IMR-90 (cell line): ENCODE measurements at regions not wholly inside any gene's neighbourhood (a gene's known extent, or its start where the extent isn't known, plus 50 kb on each side); places are given as distances from the start of the nearest gene placed in this dataset.

Experiments used
- ATAC-seq: fragments of 200-7000 bp; cut with Tn5 transposase; 2 replicates; pipeline ENCODE4 v1.9.1; 2020; ENCODE audit warnings: low read depth, mild to moderate bottlenecking, moderate library complexity
- BruUV-seq: library from RNA; stranded (reverse); fragments of 400-500 nt; replicated peaks from 2 replicates; lab custom pipeline; 2021; lab: Mats Ljungman, UMichigan
- CTCF ChIA-PET: fragments of 300-600 bp; formaldehyde crosslinking; extraction: SDS; loops from one replicate; lab custom pipeline; 2021; ENCODE audit warnings: antibody characterized with exemption; lab: Yijun Ruan, JAX
- POLR2A ChIA-PET: fragments of 300-600 bp; sonication (Branson Sonifier 250); formaldehyde crosslinking; loops from one replicate; lab custom pipeline; 2022; ENCODE audit warnings: antibody characterized with exemption; ENCODE audit not compliant: unreplicated experiment; lab: Charles Lee
- DNase-seq: peaks from one replicate; pipeline ENCODE4 v3.0.0; 2013
- H2AFZ ChIP-seq: replicated peaks from 2 replicates; pipeline ENCODE3; 2013; ENCODE audit warnings: low read length, mild to moderate bottlenecking; ENCODE audit not compliant: poor library complexity
- H2AK5ac ChIP-seq: 2 replicates; pipeline ENCODE4 v1.6.1; 2013; ENCODE audit warnings: low read depth, low read length, inconsistent platforms
- H2AK9ac ChIP-seq: replicated peaks from 2 replicates; pipeline ENCODE3; 2013; ENCODE audit warnings: mild to moderate bottlenecking, low read depth, low read length, moderate library complexity; ENCODE audit not compliant: poor library complexity
- H2BK120ac ChIP-seq: 2 replicates; pipeline ENCODE4 v1.6.1; 2013; ENCODE audit warnings: low read depth, low read length, inconsistent platforms
- H2BK15ac ChIP-seq: 3 replicates; pipeline ENCODE4 v1.6.1; 2013; ENCODE audit warnings: low read depth, low read length, inconsistent platforms
- H2BK20ac ChIP-seq: 2 replicates; pipeline ENCODE4 v1.6.1; 2013; ENCODE audit warnings: low read depth, mild to moderate bottlenecking, inconsistent platforms, low read length, moderate library complexity
- H2BK5ac ChIP-seq: 2 replicates; pipeline ENCODE4 v1.6.1; 2013; ENCODE audit warnings: mild to moderate bottlenecking, low read depth, low read length, inconsistent platforms; ENCODE audit not compliant: poor library complexity, severe bottlenecking
- H3K14ac ChIP-seq: replicated peaks from 2 replicates; pipeline ENCODE4 v1.6.1; 2013; ENCODE audit warnings: low read depth, low read length, inconsistent platforms
- H3K18ac ChIP-seq: 2 replicates; pipeline ENCODE4 v1.6.1; 2013; ENCODE audit warnings: low read depth, low read length, control low read depth
- H3K23ac ChIP-seq: 2 replicates; pipeline ENCODE4 v1.6.1; 2013; ENCODE audit warnings: low read depth, low read length, inconsistent platforms
- H3K27ac ChIP-seq: 2 replicates; pipeline ENCODE4 v1.5.1; 2013; ENCODE audit warnings: mild to moderate bottlenecking, control low read depth, low read length; ENCODE audit not compliant: insufficient read depth
- H3K27me3 ChIP-seq: 2 replicates; pipeline ENCODE4 v1.6.1; 2013; ENCODE audit warnings: low read length; ENCODE audit not compliant: control insufficient read depth, insufficient read depth
- H3K36me3 ChIP-seq: 2 replicates; pipeline ENCODE4 v1.6.1; 2013; ENCODE audit warnings: low read length, mixed read lengths; ENCODE audit not compliant: control insufficient read depth, insufficient read depth
- H3K4ac ChIP-seq: 2 replicates; pipeline ENCODE4 v1.6.1; 2013; ENCODE audit warnings: low read depth, low read length, inconsistent platforms
- H3K4me1 ChIP-seq: 2 replicates; pipeline ENCODE4 v1.6.1; 2013; ENCODE audit warnings: low read length, mixed read lengths; ENCODE audit not compliant: control insufficient read depth, insufficient read depth
- H3K4me2 ChIP-seq: 2 replicates; pipeline ENCODE4 v1.6.1; 2013; ENCODE audit warnings: low read depth, mild to moderate bottlenecking, control low read depth, low read length, moderate library complexity
- H3K4me3 ChIP-seq: 2 replicates; pipeline ENCODE4 v1.5.1; 2013; ENCODE audit warnings: low read depth, mild to moderate bottlenecking, control low read depth, low read length, moderate library complexity; ENCODE audit not compliant: insufficient read depth
- H3K56ac ChIP-seq: 2 replicates; pipeline ENCODE4 v1.6.1; 2013; ENCODE audit warnings: low read length, inconsistent platforms; ENCODE audit not compliant: insufficient read depth; ENCODE audit errors: extremely low read depth
- H3K79me1 ChIP-seq, 2 experiments: 2 replicates each; pipeline ENCODE4 v1.6.1; 2013; ENCODE audit warnings: low read length in 2 of 2, inconsistent platforms in 1 of 2, low read depth in 1 of 2
- H3K9ac ChIP-seq: 2 replicates; pipeline ENCODE4 v1.6.1; 2013; ENCODE audit warnings: low read depth, low read length, control low read depth
- H3K9me1 ChIP-seq: 2 replicates; pipeline ENCODE4 v1.6.1; 2013; ENCODE audit warnings: low read length, inconsistent platforms; ENCODE audit not compliant: insufficient read depth
- H3K9me3 ChIP-seq: 2 replicates; pipeline ENCODE4 v1.6.1; 2013; ENCODE audit warnings: low read length; ENCODE audit not compliant: control insufficient read depth, insufficient read depth
- H4K20me1 ChIP-seq: 2 replicates; pipeline ENCODE4 v1.6.1; 2013; ENCODE audit warnings: low read length, inconsistent platforms; ENCODE audit not compliant: insufficient read depth
- H4K5ac ChIP-seq: 2 replicates; pipeline ENCODE4 v1.6.1; 2013; ENCODE audit warnings: mild to moderate bottlenecking, low read depth, low read length, control low read depth
- H4K8ac ChIP-seq, 2 experiments: 2 replicates each; pipeline ENCODE4 v1.6.1; 2013; ENCODE audit warnings: low read depth in 2 of 2, low read length in 2 of 2, control low read depth in 1 of 2, inconsistent platforms in 1 of 2
- H4K91ac ChIP-seq: 2 replicates; pipeline ENCODE4 v1.6.1; 2013; ENCODE audit warnings: low read depth, low read length, inconsistent platforms; ENCODE audit not compliant: insufficient read depth
- BHLHE40 ChIP-seq: fragments of 150-350 bp; IDR thresholded peaks from 2 replicates; pipeline ENCODE4 v1.6.1; 2016; ENCODE audit warnings: mild to moderate bottlenecking, low read depth, low read length
- CEBPB ChIP-seq: IDR thresholded peaks from 2 replicates; pipeline ENCODE4 v1.6.1; 2012; ENCODE audit warnings: low read depth, low read length, improper control_type of control experiment
- CHD1 ChIP-seq: IDR thresholded peaks from 2 replicates; pipeline ENCODE4 v1.6.1; 2012; ENCODE audit warnings: low read depth, low read length, improper control_type of control experiment
- CTCF ChIP-seq: conservative IDR thresholded peaks from 2 replicates; pipeline ENCODE4 v1.5.1; 2012; ENCODE audit warnings: mild to moderate bottlenecking, low read depth, low read length, improper control_type of control experiment
- FOS ChIP-seq: fragments of 150-350 bp; IDR thresholded peaks from 2 replicates; pipeline ENCODE4 v1.6.1; 2016; ENCODE audit warnings: low read depth, low read length
- MAFK ChIP-seq: IDR thresholded peaks from 2 replicates; pipeline ENCODE4 v1.6.1; 2012; ENCODE audit warnings: low read depth, low read length, improper control_type of control experiment
- MAZ ChIP-seq: IDR thresholded peaks from 2 replicates; pipeline ENCODE4 v1.6.1; 2012; ENCODE audit warnings: low read depth, mild to moderate bottlenecking, low read length, improper control_type of control experiment, moderate library complexity, borderline replicate concordance
- MXI1 ChIP-seq: IDR thresholded peaks from 2 replicates; pipeline ENCODE4 v1.6.1; 2012; ENCODE audit warnings: low read depth, mild to moderate bottlenecking, low read length, moderate library complexity, borderline replicate concordance
- NFE2L2 ChIP-seq: fragments of 150-350 bp; IDR thresholded peaks from 2 replicates; pipeline ENCODE4 v1.6.1; 2016; ENCODE audit warnings: low read depth, mild to moderate bottlenecking, low read length
- POLR2A ChIP-seq: IDR thresholded peaks from 2 replicates; pipeline ENCODE4 v1.6.1; 2012; ENCODE audit warnings: mild to moderate bottlenecking, low read depth, low read length
- RAD21 ChIP-seq: IDR thresholded peaks from 2 replicates; pipeline ENCODE4 v1.6.1; 2012; ENCODE audit warnings: low read length, improper control_type of control experiment
- RCOR1 ChIP-seq: IDR thresholded peaks from 2 replicates; pipeline ENCODE4 v1.6.1; 2012; ENCODE audit warnings: mild to moderate bottlenecking, low read length, improper control_type of control experiment; ENCODE audit not compliant: insufficient replicate concordance
- RFX5 ChIP-seq: IDR thresholded peaks from 2 replicates; pipeline ENCODE4 v1.8.0; 2012; ENCODE audit warnings: low read depth, mild to moderate bottlenecking, low read length, moderate library complexity
- SMC3 ChIP-seq: fragments of 150-350 bp; IDR thresholded peaks from 2 replicates; pipeline ENCODE4 v1.6.1; 2016; ENCODE audit warnings: low read depth, mild to moderate bottlenecking, antibody characterized with exemption, low read length, moderate library complexity
- dilution Hi-C: fragments of 300-500 bp; cut with HindIII; formaldehyde crosslinking; loops from one replicate; pipeline ENCODE4 v1.14.3; 2018; ENCODE audit warnings: low sequenced_read_pairs; ENCODE audit not compliant: unreplicated experiment
- in situ Hi-C: fragments of 300-500 bp; cut with MboI; formaldehyde crosslinking; loops from 3 replicates; pipeline ENCODE4 v1.14.3; 2019; ENCODE audit warnings: low sequenced_read_pairs, inconsistent platforms, mixed read lengths
- intact Hi-C: fragments of 100-400 bp; cut with micrococcal nuclease; formaldehyde crosslinking; loops from 2 replicates; pipeline ENCODE4 v1.10.0; 2022
- TF ChIP-seq, protein P1 (sequence below): fragments of 150-350 bp; IDR thresholded peaks from 2 replicates; pipeline ENCODE4 v1.6.1; 2017; ENCODE audit warnings: mild to moderate bottlenecking, antibody characterized with exemption, low read length, low read depth
- TF ChIP-seq, protein P2 (sequence below): fragments of 150-350 bp; IDR thresholded peaks from 2 replicates; pipeline ENCODE4 v1.6.1; 2016; ENCODE audit warnings: low read depth, mild to moderate bottlenecking, low read length, moderate library complexity, borderline replicate concordance

DNA sequence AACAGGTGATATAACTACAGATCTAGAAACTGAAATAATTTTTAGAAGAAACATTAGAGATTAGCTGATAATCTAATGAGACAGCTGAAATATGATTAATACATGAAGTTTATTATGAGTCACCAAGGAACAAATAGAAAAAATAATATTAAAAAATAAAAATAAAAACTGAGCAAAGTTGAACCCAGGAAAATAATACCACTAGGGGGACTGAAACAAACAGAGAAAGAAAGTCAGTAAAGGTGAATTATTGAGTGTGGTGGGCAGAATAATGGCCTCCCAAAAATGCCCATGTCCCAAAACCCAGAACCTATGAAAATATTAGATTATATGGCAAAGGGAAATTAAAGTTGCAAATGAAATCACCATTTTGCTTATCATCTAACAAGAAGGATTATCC, 820.7 kb upstream of the INTU start:
- no peak overlapping the region for H3K14ac ChIP-seq
- no peak overlapping the region for H2AFZ ChIP-seq
- H3K9ac ChIP-seq = no peak overlapping the region
- ChIA-PET POLR2A (no interaction called here), CTCF (interaction anchor here (0.5 kb wide), 1 partner anchor 12 kb away, joined by 4 read pairs; no protein-coding TSS in a partner anchor)
- no peak overlapping the region for H2AK5ac ChIP-seq
- H3K4me1 ChIP-seq = peaks cover 2% of the 10 kb centered on the region; the same call in 1 of the 2 replicates
- dilution Hi-C loops (no loop called here), intact Hi-C loops (no loop called here), in situ Hi-C loops (no loop called here)
- no peaks in the 10 kb centered on the region for H4K20me1 ChIP-seq
- H4K91ac ChIP-seq = no peak overlapping the region
- H3K36me3 ChIP-seq = no peaks in the 10 kb centered on the region
- H3K9me1 ChIP-seq = no peaks in the 10 kb centered on the region
- H4K8ac ChIP-seq = no peak overlapping the region
- H2BK15ac ChIP-seq = no peak overlapping the region
- no peak overlapping the region for H2BK5ac ChIP-seq
- no peak overlapping the region for H3K4me3 ChIP-seq
- no peak overlapping the region for H3K23ac ChIP-seq
- no peak for TF ChIP-seq CEBPB
- TF ChIP-seq, protein P1, sequence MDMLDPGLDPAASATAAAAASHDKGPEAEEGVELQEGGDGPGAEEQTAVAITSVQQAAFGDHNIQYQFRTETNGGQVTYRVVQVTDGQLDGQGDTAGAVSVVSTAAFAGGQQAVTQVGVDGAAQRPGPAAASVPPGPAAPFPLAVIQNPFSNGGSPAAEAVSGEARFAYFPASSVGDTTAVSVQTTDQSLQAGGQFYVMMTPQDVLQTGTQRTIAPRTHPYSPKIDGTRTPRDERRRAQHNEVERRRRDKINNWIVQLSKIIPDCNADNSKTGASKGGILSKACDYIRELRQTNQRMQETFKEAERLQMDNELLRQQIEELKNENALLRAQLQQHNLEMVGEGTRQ = no peak
- TF ChIP-seq NFE2L2 = no peak
- no peak for TF ChIP-seq MAFK
- TF ChIP-seq RAD21 = no peak
- no peak for TF ChIP-seq FOS
- no peak for TF ChIP-seq POLR2A
- TF ChIP-seq RFX5 = no peak
- no peak for TF ChIP-seq MAZ
- no peak for TF ChIP-seq SMC3
- TF ChIP-seq BHLHE40 = no peak
- no peak for TF ChIP-seq RCOR1
- no peak for TF ChIP-seq CTCF
- TF ChIP-seq, protein P2, sequence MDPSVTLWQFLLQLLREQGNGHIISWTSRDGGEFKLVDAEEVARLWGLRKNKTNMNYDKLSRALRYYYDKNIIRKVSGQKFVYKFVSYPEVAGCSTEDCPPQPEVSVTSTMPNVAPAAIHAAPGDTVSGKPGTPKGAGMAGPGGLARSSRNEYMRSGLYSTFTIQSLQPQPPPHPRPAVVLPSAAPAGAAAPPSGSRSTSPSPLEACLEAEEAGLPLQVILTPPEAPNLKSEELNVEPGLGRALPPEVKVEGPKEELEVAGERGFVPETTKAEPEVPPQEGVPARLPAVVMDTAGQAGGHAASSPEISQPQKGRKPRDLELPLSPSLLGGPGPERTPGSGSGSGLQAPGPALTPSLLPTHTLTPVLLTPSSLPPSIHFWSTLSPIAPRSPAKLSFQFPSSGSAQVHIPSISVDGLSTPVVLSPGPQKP = no peak
- no peak for TF ChIP-seq MXI1
- no peak for TF ChIP-seq CHD1
- H2BK120ac ChIP-seq = no peak overlapping the region
- no peak overlapping the region for H3K27ac ChIP-seq
- no peaks in the 10 kb centered on the region for H3K9me3 ChIP-seq
- no peak overlapping the region for H3K4me2 ChIP-seq
- H3K18ac ChIP-seq = no peak overlapping the region
- H3K56ac ChIP-seq = no peak overlapping the region
- H3K27me3 ChIP-seq = no peaks in the 10 kb centered on the region
- H3K79me1 ChIP-seq = no peaks in the 10 kb centered on the region
- no peak overlapping the region for H4K5ac ChIP-seq
- DNase-seq (no peak), ATAC-seq (no peak)
- no TSS peak for BruUV-seq
- H3K4ac ChIP-seq = no peak overlapping the region
- no peak overlapping the region for H2AK9ac ChIP-seq
- H2BK20ac ChIP-seq = no peak overlapping the region
